Spleen (tissue), 11 donors: ENCODE measurements at regions not wholly inside any gene's neighbourhood (a gene's known extent, or its start where the extent isn't known, plus 50 kb on each side); places are given as distances from the start of the nearest gene placed in this dataset.

Source experiments
- DNase-seq: peaks from one replicate; pipeline ENCODE4 v3.0.0-alpha.2; 2020
- H3K27ac ChIP-seq, 8 donors: fragments of 200-600 bp; sonication (generic) in 7 of 8; 1 replicate in 4 of 8; 2 replicates in 4 of 8; pipeline versions ENCODE4 v1.5.0 to v1.8.0; 2016 to 2021; ENCODE audit warnings: inconsistent platforms in 4 of 8, mild to moderate bottlenecking in 4 of 8, moderate library complexity in 1 of 8
- H3K27me3 ChIP-seq, 7 donors: fragments of 200-600 bp; sonication (generic) in 6 of 7; replicated peaks in 1 of 7; 1 replicate in 4 of 7; 2 replicates in 3 of 7; pipeline versions ENCODE4 v1.5.0 to v1.8.0; 2016 to 2021; ENCODE audit warnings: inconsistent platforms in 3 of 7, mild to moderate bottlenecking in 1 of 7
- H3K36me3 ChIP-seq, 6 donors: fragments of 200-600 bp; sonication (generic) in 5 of 6; 1 replicate in 4 of 6; 2 replicates in 2 of 6; pipeline versions ENCODE4 v1.5.0 to v1.8.0; 2016 to 2021; ENCODE audit warnings: inconsistent platforms in 2 of 6
- H3K4me1 ChIP-seq, 6 donors: fragments of 200-600 bp; sonication (generic) in 5 of 6; 1 replicate in 3 of 6; 2 replicates in 3 of 6; pipeline versions ENCODE4 v1.5.0 to v1.8.0; 2016 to 2021; ENCODE audit warnings: inconsistent platforms in 3 of 6
- H3K4me3 ChIP-seq, 8 donors: fragments of 200-600 bp; sonication (generic) in 7 of 8; 1 replicate in 4 of 8; 2 replicates in 4 of 8; pipeline versions ENCODE4 v1.5.0 to v1.8.0; 2016 to 2021; ENCODE audit warnings: inconsistent platforms in 4 of 8, mild to moderate bottlenecking in 4 of 8, moderate library complexity in 2 of 8
- H3K9me3 ChIP-seq, 8 donors: fragments of 200-600 bp; sonication (generic) in 7 of 8; 1 replicate in 4 of 8; 2 replicates in 4 of 8; pipeline versions ENCODE4 v1.5.0 to v1.8.0; 2016 to 2021; ENCODE audit warnings: inconsistent platforms in 4 of 8
- CTCF ChIP-seq, 11 experiments: fragments of 200-600 bp in 7 of 11; fragments of 450-650 bp in 4 of 11; sonication (generic) in 4 of 11; IDR thresholded peaks in 8 of 11; conservative IDR thresholded peaks in 3 of 11; 1 replicate in 7 of 11; 2 replicates in 4 of 11; pipeline versions ENCODE4 v1.4.0 to v1.8.0; 2016 to 2021; ENCODE audit warnings: antibody characterized with exemption in 11 of 11, inconsistent platforms in 4 of 11, mild to moderate bottlenecking in 1 of 11
- POLR2A ChIP-seq, 3 donors: fragments of 450-650 bp; IDR thresholded peaks; one replicate each; pipeline ENCODE4 v1.5.1; 2017; ENCODE audit warnings: antibody characterized with exemption in 3 of 3, mild to moderate bottlenecking in 1 of 3
- POLR2AphosphoS5 ChIP-seq, 3 donors: sonication (generic); formaldehyde crosslinking; IDR thresholded peaks; one replicate each; pipeline ENCODE4 v1.5.1; 2017; ENCODE audit warnings: antibody characterized with exemption in 3 of 3
- WGBS, 5 donors: extraction: QIAGEN DNeasy Blood & Tissue Kit in 3 of 5; methylation state at CpG; one replicate each; pipeline versions ENCODE4 v1.1.5 to v1.1.7; 2013 to 2018; 5-methylcytosine and 5-hydroxymethylcytosine counted together
- intact Hi-C: fragments of 100-400 bp; cut with DNase I; formaldehyde crosslinking; loops from one replicate; pipeline ENCODE4 v1.15.0; 2023; ENCODE audit warnings: low total_unique reads
- donor health status: healthy with polysubstance abuse.
- donor health status: DM: no; HTN: no; CAD: no; lungs with moderate emphysema.
- donor health status: DM: no; HTN: no; CAD: no.
- donor health status: Bipolar disorder and iron deficiency.
- donor health status: healthy.
- donor health status: DM: no; HTN: no; CAD: no.
- donor health status: DM: yes; HTN: yes; CAD: no.

GRCh38 chr5:171520300-171521174 lies 101.1 kb downstream of the FGF18 start:
- Histone ChIP-seq H3K4me3 (no peak overlapping the region), H3K27ac (no peak overlapping the region), H3K27me3 (peaks cover 0 to 5% (median 0%) of the 10 kb centered on the region in 7 donors), H3K4me1 (peaks cover 0 to 17% (median 4%) of the 10 kb centered on the region in 6 donors), H3K36me3 (no peaks in the 10 kb centered on the region), H3K9me3 (no peaks in the 10 kb centered on the region)
- DNase-seq: peak; percentile 70
- WGBS, 5 donors: 57 to 80% (median 71%) methylated on average over 10 to 20 of the region's 20 CpGs
- intact Hi-C loops: no loop called here
- no peak for TF ChIP-seq CTCF (IDR thresholded peaks at IDR 0.05 in 8 of 11, conservative IDR thresholded peaks at IDR 0.05 in 3 of 11)
- TF ChIP-seq POLR2A (IDR thresholded peaks at IDR 0.05): no peak
- no peak for TF ChIP-seq POLR2AphosphoS5 (IDR thresholded peaks at IDR 0.05)

- TF ChIP-seq POLR2A (IDR thresholded peaks at IDR 0.05) (no peak), CTCF (IDR thresholded peaks at IDR 0.05 in 8 of 11, conservative IDR thresholded peaks at IDR 0.05 in 3 of 11) (no peak), POLR2AphosphoS5 (IDR thresholded peaks at IDR 0.05) (no peak)
- peaks cover 0 to 5% (median 0%) of the 10 kb centered on the region in 7 donors for H3K27me3 ChIP-seq
Measured at GRCh38 chr5:171521219-171521633, 101.8 kb downstream of the FGF18 start.

GRCh38 chr5:171521679-171522078 lies 102.2 kb downstream of the FGF18 start:
- H3K27me3 ChIP-seq: peaks cover 0 to 5% (median 0%) of the 10 kb centered on the region in 7 donors
- DNase-seq: no peak
- no peak overlapping the region for H3K27ac ChIP-seq
- H3K4me3 ChIP-seq: no peak overlapping the region
- WGBS, 5 donors: 71 to 85% (median 82%) methylated on average over 3 of the region's 3 CpGs
- no peaks in the 10 kb centered on the region for H3K36me3 ChIP-seq
- intact Hi-C loops: no loop called here
- TF ChIP-seq CTCF (IDR thresholded peaks at IDR 0.05 in 8 of 11, conservative IDR thresholded peaks at IDR 0.05 in 3 of 11) (no peak), POLR2A (IDR thresholded peaks at IDR 0.05) (no peak), POLR2AphosphoS5 (IDR thresholded peaks at IDR 0.05) (no peak)
- peaks cover 0 to 17% (median 4%) of the 10 kb centered on the region in 6 donors for H3K4me1 ChIP-seq
- H3K9me3 ChIP-seq: no peaks in the 10 kb centered on the region

More at GRCh38 chr5:171521219-171521633, 101.8 kb downstream of the FGF18 start:
- Histone ChIP-seq H3K36me3 (no peaks in the 10 kb centered on the region), H3K4me1 (peaks cover 0 to 17% (median 4%) of the 10 kb centered on the region in 6 donors), H3K4me3 (no peak overlapping the region), H3K9me3 (no peaks in the 10 kb centered on the region), H3K27ac (no peak overlapping the region)
- WGBS, 5 donors: 83 to 88% (median 85%) methylated on average over 1 of the region's 1 CpG
- intact Hi-C loops: no loop called here
- peak; percentile 24 for DNase-seq

GRCh38 chr5:171523781-171524180 lies 104.3 kb downstream of the FGF18 start:
- Histone ChIP-seq H3K4me1 (peaks cover 0 to 17% (median 4%) of the 10 kb centered on the region in 6 donors), H3K9me3 (no peaks in the 10 kb centered on the region), H3K4me3 (no peak overlapping the region), H3K36me3 (no peaks in the 10 kb centered on the region), H3K27ac (no peak overlapping the region), H3K27me3 (no peaks in the 10 kb centered on the region)
- TF ChIP-seq CTCF (IDR thresholded peaks at IDR 0.05 in 8 of 11, conservative IDR thresholded peaks at IDR 0.05 in 3 of 11) (no peak), POLR2A (IDR thresholded peaks at IDR 0.05) (no peak), POLR2AphosphoS5 (IDR thresholded peaks at IDR 0.05) (no peak)
- 90 to 92% (median 91%) methylated on average over 6 of the region's 6 CpGs for WGBS, 5 donors
- intact Hi-C loops: no loop called here
- no peak for DNase-seq
